NCI-H345 treated with DMSO at 0.1 percent for 48 hours (cell line): ENCODE measurements at regions not wholly inside any gene's neighbourhood (a gene's known extent, or its start where the extent isn't known, plus 50 kb on each side); places are given as distances from the start of the nearest gene placed in this dataset.
"Not testable (repeated sequence)": the region's sequence is repeated elsewhere in the genome, so short reads cannot be mapped to it uniquely, and the experiment has no call there.

ENCODE experiments used
- DNase-seq: peaks from one replicate; lab custom pipeline; 2025; ENCODE audit not compliant: unreplicated experiment; lab: John Stamatoyannopoulos, UW

- no peak for DNase-seq
Measured at GRCh38 chr2:238775591-238775990, 72.3 kb upstream of the TWIST2 start.

GRCh38 chr2:238776003-238776760 lies 71.7 kb upstream of the TWIST2 start:
- DNase-seq = no peak

GRCh38 chr2:238776761-238777046 lies 71.2 kb upstream of the TWIST2 start:
- DNase-seq = not testable (repeated sequence)

- DNase-seq = no peak
Measured at GRCh38 chr2:238777369-238778067, 70.4 kb upstream of the TWIST2 start.

DNA sequence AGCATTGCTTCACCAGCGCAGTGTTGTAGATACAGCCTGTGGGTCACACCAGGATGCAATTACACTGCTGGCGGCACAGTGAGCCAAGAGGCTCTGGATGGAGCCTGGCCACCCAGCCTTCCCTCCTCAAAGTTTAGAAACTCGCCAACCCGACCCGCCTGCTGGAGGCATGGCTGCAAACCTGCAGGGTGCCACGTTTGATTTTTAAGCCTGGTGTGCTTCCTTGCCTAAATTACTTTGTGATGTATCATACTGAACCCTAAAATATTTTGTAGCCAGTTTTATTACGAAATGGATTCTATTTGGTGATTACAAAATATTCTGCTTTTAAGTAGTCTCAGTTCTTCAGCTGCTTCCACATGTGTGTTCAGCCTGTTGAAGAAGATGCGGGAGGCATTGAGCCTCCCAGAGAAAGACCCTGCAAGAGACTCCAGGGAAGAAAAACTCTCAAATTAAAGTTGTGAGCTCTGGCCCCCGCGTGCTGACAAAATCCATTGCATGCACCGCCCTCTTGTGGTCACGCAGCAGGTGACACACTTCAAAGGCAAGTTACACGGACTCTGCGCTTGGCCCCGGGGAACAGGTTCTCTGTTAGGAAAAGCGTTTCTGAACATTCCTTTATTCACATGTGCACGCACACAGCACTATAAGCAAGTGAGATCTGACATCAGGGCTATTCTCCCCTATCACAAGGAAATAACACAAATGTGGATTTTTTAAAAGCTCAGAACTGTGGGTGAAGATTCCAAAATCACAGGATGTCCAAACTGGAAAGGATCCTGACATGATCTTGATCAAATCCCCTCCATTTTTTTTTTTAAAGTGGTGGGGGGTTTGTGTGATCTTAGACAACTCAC lies 63.0 kb upstream of the TWIST2 start:
- peak; percentile 66 for DNase-seq

DNA sequence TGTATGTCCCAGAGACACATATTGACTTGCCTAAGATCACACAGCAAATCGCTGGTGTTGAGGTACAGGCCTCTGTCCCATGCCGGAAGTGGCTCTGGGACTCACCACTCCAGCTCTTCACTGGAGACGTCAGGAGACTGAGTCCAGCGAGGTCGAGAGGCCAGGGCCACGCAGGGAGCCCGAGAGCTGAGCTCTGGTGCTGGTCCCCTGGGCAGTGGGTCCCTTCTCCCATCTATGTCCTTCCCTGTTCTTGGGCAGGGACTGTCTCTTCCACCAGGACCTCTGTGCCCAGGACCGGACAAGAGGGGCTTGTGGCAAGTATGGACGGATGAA lies 62.4 kb upstream of the TWIST2 start:
- DNase-seq = no peak

- DNase-seq = no peak
Measured at GRCh38 chr2:238786379-238786778, 61.5 kb upstream of the TWIST2 start.

DNA sequence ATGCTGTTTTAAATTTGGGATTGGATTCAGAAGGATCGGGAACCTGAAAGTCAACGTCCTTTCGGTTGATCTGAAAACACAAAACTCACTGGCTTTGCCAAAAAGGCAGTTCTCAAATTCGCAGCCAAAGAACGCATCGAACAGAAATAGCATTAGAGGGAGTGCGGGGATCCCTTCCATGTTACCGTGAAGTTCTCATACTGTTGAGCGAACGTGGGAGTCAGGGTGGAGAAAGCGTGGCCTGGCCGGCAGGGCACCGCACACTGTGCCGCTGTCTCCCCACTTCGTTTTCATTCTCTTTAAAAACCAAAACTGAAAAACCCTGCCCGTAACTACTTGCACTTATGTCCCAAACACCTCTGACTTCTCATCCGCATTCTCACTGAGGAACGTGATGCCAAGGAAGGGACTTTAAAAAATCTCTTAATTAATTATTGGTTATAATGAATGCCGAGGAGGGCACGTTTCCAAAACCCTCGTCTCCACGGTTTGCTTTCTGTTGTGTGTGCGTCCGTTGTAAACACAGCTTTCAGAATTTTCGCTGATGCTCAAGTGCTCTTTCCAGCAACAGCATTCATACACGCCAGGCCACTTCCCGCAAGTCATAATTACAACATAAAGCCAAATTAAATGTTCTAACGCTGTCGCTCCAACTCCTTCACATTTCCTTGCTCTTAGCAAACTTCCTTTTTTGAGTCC lies 60.9 kb upstream of the TWIST2 start:
- no peak for DNase-seq

DNA sequence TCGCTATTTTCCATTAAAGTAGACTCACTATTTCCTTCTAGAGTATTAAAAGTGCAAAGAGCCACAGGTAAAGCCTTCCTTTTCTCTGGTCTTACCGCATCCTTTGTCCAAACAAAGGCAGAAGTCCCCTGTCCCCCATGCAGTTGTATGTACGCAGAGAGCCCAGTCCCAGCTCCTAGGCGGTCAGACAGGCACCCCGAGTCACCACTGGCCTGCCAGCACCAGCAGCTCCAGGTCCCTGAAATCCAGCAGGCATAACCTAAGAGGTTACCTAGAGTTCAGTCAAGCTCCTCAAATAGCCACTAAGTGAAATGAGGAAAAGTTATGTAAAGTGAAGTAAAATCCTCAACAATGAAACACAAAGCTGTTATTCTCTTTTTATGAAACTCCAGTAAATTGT lies 60.4 kb upstream of the TWIST2 start:
- no peak for DNase-seq

DNA sequence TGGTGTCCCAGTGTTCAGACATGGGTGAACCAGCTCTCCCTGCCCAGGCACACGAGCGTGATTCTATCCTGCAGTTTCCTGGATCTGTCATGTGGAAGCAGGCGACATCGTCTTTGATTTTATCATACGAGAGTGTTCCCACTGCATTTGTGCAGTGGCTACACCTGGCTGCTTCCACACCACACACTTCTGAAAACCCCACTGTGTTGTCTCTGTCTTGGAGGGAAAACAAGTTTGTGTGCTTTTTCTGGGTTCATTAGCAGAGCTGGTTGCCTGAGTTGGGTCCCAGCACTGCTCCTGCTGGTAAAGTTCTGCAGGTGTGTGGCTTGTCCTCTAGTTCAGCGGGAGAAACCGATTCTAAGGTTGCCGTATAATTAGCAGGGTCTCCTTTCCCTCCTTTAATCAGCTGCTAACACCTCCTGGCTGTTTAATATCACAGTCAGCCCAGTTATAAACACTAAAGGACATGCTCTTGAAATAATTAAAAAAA lies 58.5 kb upstream of the TWIST2 start:
- no peak for DNase-seq

DNA sequence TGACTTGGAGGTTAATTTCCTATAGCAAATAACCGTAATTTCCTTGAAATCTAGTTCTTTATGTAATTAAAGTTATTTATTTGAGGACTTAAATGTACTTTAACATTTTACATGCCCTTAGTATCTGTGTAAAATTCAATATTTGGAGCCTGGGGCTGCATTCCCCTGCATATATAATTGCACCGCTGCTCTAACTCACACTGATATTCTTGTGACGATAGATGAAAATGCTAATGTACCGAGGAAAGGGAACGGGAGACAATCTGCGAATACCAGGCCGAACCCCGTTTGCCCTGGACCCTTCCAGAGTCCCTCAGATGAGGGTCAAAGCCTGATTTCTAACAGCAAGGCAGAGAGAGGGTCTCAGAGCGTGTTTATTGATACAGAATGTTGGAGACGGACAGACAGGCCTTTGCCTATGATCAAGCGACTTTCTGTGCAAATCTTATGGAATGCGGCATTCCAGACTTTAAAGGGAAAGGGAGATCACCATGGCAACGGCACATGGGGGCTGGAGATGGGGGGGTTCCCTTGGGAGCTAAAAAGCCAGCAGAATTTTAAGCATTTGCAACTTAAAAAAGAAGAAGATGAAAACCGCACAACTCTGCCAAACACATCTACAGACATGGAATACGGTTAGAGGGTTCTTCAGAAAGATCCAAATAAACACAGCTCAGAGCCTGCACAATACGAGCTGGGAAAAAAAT lies 57.6 kb upstream of the TWIST2 start:
- no peak for DNase-seq

- DNase-seq = no peak
Measured at GRCh38 chr2:238790833-238791230, 57.1 kb upstream of the TWIST2 start.

- no peak for DNase-seq
Measured at GRCh38 chr2:238791354-238791753, 56.5 kb upstream of the TWIST2 start.

DNA sequence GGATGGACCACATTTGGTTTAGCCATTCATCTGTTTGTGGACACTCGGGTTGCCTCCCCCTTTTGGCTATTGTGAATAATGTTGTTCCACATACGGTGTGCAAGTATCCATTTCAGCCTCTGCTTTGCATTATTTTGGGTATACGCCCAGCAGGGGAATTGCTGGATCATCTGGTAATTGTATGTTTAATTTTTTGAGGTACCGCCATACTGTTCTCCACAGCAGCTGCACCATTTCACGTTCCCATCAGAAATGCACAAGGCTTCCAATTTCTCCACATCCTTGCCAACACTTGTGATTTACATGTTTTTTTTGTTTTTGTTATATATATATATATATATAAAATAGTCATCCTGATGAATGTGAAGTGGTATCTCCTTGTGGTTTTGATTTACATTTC lies 54.6 kb upstream of the TWIST2 start:
- no peak for DNase-seq

DNA sequence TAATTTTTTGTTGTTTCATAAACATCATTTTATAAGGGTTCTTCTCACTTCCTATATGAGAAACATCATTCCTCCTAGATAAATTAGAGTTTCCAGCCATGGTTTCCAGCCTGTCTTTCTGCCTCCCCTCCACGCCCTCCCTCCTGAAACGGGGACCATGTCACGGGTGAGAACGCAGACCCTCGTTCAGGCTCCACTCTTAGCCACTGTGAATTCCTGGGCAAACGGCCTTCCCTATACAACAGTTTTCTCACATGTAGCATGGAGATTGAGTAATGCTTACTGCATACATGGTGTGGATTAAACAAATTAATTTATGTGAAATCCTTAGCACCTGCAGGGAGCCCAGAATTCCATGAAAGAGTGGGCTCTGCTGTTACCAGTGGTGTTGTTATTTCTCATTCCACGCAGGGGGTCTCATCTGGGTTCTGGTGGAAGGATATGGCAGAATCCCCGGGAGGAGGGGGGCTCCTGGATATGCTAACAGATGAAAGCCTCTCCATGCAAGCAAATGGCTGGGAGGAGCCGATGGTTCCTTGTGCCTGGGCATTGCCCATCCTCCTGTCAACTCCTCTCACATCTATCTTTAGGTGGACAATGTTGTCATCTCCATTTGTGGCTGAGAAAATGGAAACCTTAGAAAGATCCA lies 54.0 kb upstream of the TWIST2 start:
- DNase-seq = no peak

DNA sequence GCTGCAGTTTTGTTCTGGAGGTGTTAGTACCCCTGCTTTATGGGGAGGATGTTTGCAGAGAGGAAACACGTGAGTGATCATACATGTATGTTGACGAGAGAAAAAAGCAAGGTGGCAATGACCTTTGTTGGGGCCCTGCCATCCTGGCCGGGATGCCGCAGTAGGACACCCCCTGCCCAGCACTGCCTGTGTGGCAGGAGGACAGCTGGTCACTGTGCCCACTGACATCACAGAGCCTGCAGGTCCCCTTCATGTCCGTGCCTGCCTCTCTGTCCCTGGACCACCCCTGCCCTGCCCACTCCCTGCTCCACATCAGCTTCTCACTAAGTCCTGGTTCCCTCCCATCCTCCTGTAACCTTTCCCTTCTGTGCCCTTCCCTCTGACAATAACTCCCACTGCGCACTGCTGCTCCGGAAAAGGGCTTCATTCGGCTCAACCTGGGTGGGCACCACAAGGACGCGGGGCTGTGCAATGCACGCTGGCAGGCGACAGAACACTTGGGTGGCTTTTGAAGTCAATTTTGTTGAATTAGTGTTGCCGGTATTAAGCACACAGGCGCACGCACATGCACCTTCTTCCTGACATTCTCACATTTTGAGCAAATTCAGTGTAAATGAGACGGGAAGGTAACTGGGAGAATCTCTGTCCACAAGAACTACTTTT lies 51.5 kb upstream of the TWIST2 start:
- DNase-seq = no peak

- no peak for DNase-seq
Measured at GRCh38 chr2:238797537-238797936, 50.3 kb upstream of the TWIST2 start.
